Parathyroid adenoma (tissue), 2 donors: ENCODE measurements at regions not wholly inside any gene's neighbourhood (a gene's known extent, or its start where the extent isn't known, plus 50 kb on each side); places are given as distances from the start of the nearest gene placed in this dataset.

Source experiments
- H2AFZ ChIP-seq: fragments of 300-600 bp; sonication (generic); one replicate; pipeline ENCODE4 v1.7.0; 2017; ENCODE audit warnings: antibody characterized with exemption, mild to moderate bottlenecking
- H3K27ac ChIP-seq: fragments of 300-600 bp; sonication (generic); one replicate; pipeline ENCODE4 v1.7.0; 2017
- H3K27me3 ChIP-seq: fragments of 300-600 bp; sonication (generic); one replicate; pipeline ENCODE4 v1.7.0; 2017; ENCODE audit warnings: low read length; ENCODE audit not compliant: control insufficient read depth, insufficient read depth
- H3K36me3 ChIP-seq: fragments of 300-600 bp; sonication (generic); one replicate; pipeline ENCODE4 v1.7.0; 2017; ENCODE audit warnings: low read length; ENCODE audit not compliant: control insufficient read depth, insufficient read depth
- H3K4me1 ChIP-seq: fragments of 300-600 bp; sonication (generic); one replicate; pipeline ENCODE4 v1.7.0; 2017; ENCODE audit warnings: control low read depth
- H3K4me2 ChIP-seq: fragments of 300-600 bp; sonication (generic); one replicate; pipeline ENCODE4 v1.7.0; 2017; ENCODE audit warnings: low read length
- H3K4me3 ChIP-seq: fragments of 300-600 bp; sonication (generic); one replicate; pipeline ENCODE4 v1.7.0; 2017; ENCODE audit warnings: low read depth, low read length
- H3K79me2 ChIP-seq: fragments of 300-600 bp; sonication (generic); one replicate; pipeline ENCODE4 v1.7.0; 2017; ENCODE audit warnings: control low read depth
- H3K9ac ChIP-seq: fragments of 300-600 bp; sonication (generic); one replicate; pipeline ENCODE4 v1.7.0; 2017; ENCODE audit warnings: mild to moderate bottlenecking
- H3K9me3 ChIP-seq: fragments of 300-600 bp; sonication (generic); one replicate; pipeline ENCODE4 v1.7.0; 2017; ENCODE audit warnings: low read length; ENCODE audit not compliant: control insufficient read depth
- TF ChIP-seq, protein P1 (sequence below): fragments of 300-600 bp; sonication (generic); IDR thresholded peaks from one replicate; pipeline ENCODE4 v1.7.0; 2017; ENCODE audit warnings: antibody characterized with exemption, mild to moderate bottlenecking
- donor health status: primary hyperparathyroidism.

DNA sequence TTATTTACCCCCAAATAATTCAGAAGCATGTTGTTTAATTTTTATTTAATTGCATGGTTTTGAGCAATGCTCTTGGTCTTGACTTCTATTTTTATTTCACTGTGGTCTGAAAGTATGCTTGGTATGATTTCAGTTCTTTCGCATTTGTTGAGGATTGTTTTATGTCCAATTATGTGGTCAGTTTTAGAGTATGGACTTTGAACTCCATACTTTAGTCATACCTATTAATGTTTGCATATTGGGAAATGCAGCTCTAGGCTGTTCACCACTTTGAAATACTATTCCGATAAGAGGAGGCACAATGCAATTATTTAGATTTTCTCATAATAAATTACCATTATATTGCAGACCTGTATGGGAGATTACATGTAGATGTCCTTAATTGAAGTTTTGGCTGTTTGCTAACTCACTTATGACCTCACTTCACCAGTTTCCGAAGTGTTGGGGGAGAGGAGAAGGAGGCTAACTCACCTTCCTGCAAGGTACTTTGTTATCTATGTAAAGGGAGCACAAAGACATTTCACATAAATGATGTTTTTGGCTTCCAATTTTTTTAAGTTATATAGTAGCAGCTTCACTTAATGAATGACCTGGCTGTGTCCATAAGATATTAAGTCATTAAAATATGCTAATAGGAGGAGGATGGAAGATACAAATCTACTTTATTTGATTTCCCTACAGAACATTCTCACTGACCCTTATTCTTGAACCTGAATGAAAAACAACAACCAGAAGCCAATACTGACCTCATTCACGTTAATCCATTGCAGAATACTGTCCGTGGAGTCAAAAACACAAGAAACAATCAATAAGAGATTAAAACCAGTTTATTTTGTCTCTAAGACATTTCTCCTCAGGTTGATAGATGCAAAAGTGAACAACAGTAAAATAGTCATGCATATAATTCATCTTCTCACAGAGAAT lies 970.3 kb upstream of the ARRDC3 start:
- no peak overlapping the region for H3K4me3 ChIP-seq
- TF ChIP-seq, protein P1, sequence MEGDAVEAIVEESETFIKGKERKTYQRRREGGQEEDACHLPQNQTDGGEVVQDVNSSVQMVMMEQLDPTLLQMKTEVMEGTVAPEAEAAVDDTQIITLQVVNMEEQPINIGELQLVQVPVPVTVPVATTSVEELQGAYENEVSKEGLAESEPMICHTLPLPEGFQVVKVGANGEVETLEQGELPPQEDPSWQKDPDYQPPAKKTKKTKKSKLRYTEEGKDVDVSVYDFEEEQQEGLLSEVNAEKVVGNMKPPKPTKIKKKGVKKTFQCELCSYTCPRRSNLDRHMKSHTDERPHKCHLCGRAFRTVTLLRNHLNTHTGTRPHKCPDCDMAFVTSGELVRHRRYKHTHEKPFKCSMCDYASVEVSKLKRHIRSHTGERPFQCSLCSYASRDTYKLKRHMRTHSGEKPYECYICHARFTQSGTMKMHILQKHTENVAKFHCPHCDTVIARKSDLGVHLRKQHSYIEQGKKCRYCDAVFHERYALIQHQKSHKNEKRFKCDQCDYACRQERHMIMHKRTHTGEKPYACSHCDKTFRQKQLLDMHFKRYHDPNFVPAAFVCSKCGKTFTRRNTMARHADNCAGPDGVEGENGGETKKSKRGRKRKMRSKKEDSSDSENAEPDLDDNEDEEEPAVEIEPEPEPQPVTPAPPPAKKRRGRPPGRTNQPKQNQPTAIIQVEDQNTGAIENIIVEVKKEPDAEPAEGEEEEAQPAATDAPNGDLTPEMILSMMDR, result no peak
- H3K27ac ChIP-seq, result no peak overlapping the region
- H3K9me3 ChIP-seq, result no peaks in the 10 kb centered on the region
- H3K36me3 ChIP-seq, result no peaks in the 10 kb centered on the region
- H3K4me2 ChIP-seq, result no peak overlapping the region
- H3K9ac ChIP-seq, result no peak overlapping the region
- H3K79me2 ChIP-seq, result no peaks in the 10 kb centered on the region
- no peaks in the 10 kb centered on the region for H3K4me1 ChIP-seq
- no peaks in the 10 kb centered on the region for H3K27me3 ChIP-seq
- no peak overlapping the region for H2AFZ ChIP-seq

DNA sequence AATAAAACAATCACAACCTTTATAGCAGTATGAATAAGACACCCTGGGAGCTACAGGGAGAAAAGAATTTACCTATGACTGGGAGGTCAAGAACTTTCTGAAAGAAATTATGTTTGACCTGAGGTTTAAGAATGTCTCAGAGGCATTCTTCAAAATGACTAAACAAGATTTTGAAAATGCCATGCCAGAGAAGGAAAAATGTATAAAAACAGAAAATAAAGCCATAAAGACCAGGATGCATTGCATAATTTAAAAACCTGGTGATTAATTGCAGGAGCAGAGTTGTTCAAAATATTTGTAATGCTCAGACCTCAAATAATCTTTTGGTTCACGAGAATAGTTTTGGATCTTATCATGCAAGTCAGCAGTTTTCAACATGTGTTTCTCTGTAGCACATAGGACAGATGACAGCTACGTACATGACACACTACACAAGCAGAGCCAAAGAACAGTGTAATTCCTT lies 954.7 kb upstream of the ARRDC3 start:
- Histone ChIP-seq H3K4me2 (no peak overlapping the region), H3K79me2 (no peaks in the 10 kb centered on the region), H3K9ac (no peak overlapping the region), H3K9me3 (no peaks in the 10 kb centered on the region), H3K27me3 (no peaks in the 10 kb centered on the region), H3K4me1 (no peaks in the 10 kb centered on the region), H3K27ac (no peak overlapping the region), H3K4me3 (no peak overlapping the region), H2AFZ (no peak overlapping the region), H3K36me3 (no peaks in the 10 kb centered on the region)
- TF ChIP-seq, protein P1, result no peak

DNA sequence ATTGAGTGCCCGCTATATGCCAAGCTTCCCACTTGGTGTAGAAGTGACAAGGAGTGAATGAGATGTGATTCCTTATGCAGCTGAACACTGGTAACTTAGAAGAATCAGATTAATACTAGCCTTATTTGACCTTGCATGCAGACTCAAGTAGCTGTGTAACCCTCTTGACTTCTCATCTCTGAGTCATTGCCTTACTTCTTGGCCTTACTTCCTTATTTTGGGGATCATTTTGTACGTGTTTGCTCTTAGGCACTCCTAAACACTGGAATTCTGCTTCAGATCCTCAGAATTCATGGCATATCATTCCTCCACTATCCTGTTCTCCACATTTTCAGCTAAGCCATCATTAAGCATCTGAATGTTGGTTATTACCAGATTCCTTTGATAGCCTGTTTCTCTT lies 948.9 kb upstream of the ARRDC3 start:
- Histone ChIP-seq H3K4me3 (no peak overlapping the region), H2AFZ (no peak overlapping the region), H3K27me3 (no peaks in the 10 kb centered on the region), H3K4me1 (no peaks in the 10 kb centered on the region), H3K36me3 (no peaks in the 10 kb centered on the region), H3K4me2 (no peak overlapping the region), H3K79me2 (no peaks in the 10 kb centered on the region), H3K9ac (no peak overlapping the region), H3K27ac (no peak overlapping the region), H3K9me3 (no peaks in the 10 kb centered on the region)
- TF ChIP-seq, protein P1, result no peak

DNA sequence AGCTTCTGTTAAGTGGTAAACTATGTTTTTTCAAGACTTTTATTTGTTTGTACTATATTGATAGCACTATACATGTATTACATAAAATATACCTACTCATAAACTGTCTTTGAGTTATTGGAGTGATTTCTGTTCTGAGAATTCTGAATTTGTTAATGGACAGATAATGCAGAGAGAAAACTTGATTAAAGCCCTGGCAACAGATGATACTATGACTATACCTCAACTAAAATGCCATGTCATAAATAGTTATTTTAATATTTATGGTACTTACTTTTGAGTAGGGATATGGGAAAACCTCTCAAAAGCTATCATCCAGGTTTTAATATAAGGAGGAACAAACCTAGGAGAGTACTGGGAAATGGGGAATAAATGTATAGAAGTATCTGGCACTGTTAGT lies 947.2 kb upstream of the ARRDC3 start:
- TF ChIP-seq, protein P1, result no peak
- no peak overlapping the region for H3K27ac ChIP-seq
- H3K4me2 ChIP-seq, result no peak overlapping the region
- H3K36me3 ChIP-seq, result no peaks in the 10 kb centered on the region
- H3K4me1 ChIP-seq, result no peaks in the 10 kb centered on the region
- no peaks in the 10 kb centered on the region for H3K27me3 ChIP-seq
- no peak overlapping the region for H2AFZ ChIP-seq
- H3K79me2 ChIP-seq, result no peaks in the 10 kb centered on the region
- no peak overlapping the region for H3K4me3 ChIP-seq
- H3K9me3 ChIP-seq, result no peaks in the 10 kb centered on the region
- H3K9ac ChIP-seq, result no peak overlapping the region

DNA sequence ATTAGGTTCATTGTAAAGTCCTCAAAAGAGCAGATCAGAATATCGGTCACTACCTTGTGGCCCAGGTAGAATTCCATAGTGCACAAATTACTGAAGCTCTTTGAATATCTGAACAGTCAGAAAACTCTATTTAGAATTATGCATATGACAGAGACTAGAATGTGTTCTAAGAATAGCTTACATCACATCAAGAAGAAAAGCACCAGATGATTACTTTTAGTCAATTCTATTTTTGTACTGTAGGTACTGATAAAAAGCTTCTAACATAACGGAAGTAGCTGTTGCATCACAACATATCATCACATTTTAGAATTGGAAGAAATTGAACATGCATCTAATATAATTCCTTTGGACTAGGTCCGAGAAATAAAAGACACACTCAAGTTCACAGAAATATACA lies 946.6 kb upstream of the ARRDC3 start:
- H3K79me2 ChIP-seq, result no peaks in the 10 kb centered on the region
- H3K27me3 ChIP-seq, result no peaks in the 10 kb centered on the region
- TF ChIP-seq, protein P1, result no peak
- H3K4me3 ChIP-seq, result no peak overlapping the region
- no peak overlapping the region for H3K4me2 ChIP-seq
- no peak overlapping the region for H2AFZ ChIP-seq
- no peaks in the 10 kb centered on the region for H3K9me3 ChIP-seq
- no peak overlapping the region for H3K27ac ChIP-seq
- H3K36me3 ChIP-seq, result no peaks in the 10 kb centered on the region
- no peak overlapping the region for H3K9ac ChIP-seq
- no peaks in the 10 kb centered on the region for H3K4me1 ChIP-seq
